DOHH2 (cell line): ENCODE measurements at regions not wholly inside any gene's neighbourhood (a gene's known extent, or its start where the extent isn't known, plus 50 kb on each side); places are given as distances from the start of the nearest gene placed in this dataset.

Source experiments
- EZH2phosphoT487 ChIP-seq: fragments of 200-600 bp; sonication (generic); IDR thresholded peaks from 2 replicates; pipeline ENCODE4 v1.6.1; 2017; ENCODE audit warnings: borderline replicate concordance, mild to moderate bottlenecking, antibody characterized with exemption, low read length, moderate library complexity, mixed read lengths
- TF ChIP-seq, protein P1 (sequence below): fragments of 200-600 bp; sonication (generic); IDR thresholded peaks from one replicate; pipeline ENCODE4 v1.5.1; 2014; ENCODE audit warnings: antibody characterized with exemption, mild to moderate bottlenecking, low read depth, low read length; ENCODE audit not compliant: poor library complexity, severe bottlenecking

DNA sequence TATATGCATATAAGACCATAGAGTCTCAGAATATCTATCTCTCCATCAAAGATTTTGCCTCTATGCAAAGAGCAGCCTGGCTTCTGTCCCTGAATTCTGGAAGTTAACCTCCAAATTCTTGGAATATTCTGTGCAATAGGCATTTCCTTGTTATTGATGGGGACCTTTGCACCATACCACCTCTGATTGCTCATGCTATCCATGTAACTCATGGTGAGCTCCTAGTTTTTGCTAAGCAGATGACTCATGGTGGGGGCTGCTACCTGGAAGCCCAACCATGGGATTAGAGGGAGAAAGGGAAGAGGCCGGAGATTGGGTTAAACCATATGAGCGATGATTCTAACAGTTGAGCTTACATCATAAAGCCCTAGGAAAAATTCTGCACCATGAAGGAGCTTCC is 310.2 kb upstream of the FIGN start:
- TF ChIP-seq, protein P1, sequence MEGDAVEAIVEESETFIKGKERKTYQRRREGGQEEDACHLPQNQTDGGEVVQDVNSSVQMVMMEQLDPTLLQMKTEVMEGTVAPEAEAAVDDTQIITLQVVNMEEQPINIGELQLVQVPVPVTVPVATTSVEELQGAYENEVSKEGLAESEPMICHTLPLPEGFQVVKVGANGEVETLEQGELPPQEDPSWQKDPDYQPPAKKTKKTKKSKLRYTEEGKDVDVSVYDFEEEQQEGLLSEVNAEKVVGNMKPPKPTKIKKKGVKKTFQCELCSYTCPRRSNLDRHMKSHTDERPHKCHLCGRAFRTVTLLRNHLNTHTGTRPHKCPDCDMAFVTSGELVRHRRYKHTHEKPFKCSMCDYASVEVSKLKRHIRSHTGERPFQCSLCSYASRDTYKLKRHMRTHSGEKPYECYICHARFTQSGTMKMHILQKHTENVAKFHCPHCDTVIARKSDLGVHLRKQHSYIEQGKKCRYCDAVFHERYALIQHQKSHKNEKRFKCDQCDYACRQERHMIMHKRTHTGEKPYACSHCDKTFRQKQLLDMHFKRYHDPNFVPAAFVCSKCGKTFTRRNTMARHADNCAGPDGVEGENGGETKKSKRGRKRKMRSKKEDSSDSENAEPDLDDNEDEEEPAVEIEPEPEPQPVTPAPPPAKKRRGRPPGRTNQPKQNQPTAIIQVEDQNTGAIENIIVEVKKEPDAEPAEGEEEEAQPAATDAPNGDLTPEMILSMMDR, result no peak
- TF ChIP-seq EZH2phosphoT487, result no peak
